Fibroblast of skin of back (primary cell): ENCODE measurements at regions not wholly inside any gene's neighbourhood (a gene's known extent, or its start where the extent isn't known, plus 50 kb on each side); places are given as distances from the start of the nearest gene placed in this dataset.

Experiments
- DNase-seq: peaks from one replicate; pipeline ENCODE4 v3.0.0-alpha.2; 2013

DNA sequence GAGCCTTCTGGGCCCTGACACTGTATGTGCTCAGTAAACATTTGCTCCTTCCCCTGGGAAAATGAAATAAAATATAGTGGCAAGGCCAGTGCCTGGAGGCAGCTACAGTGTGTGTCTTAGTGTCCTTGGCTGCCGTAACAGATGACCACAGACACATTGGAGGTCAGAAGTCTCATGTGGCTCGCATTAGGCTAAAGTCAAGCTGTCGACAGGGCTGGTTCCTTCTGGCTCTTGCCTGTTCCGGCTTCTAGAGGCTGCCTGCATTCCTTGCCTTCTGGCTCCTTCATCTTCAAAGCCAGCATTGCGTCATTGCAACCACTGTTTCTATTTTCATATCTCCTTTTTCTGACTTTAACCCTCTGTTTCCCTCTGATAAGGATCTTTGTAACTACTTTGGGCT, 83.6 kb upstream of the STX18 start:
- no peak for DNase-seq

- no peak for DNase-seq
Observed at GRCh38 chr4:4624276-4624897, 82.5 kb upstream of the STX18 start.

GRCh38 chr4:4619821-4620220, 78.0 kb upstream of the STX18 start:
- no peak for DNase-seq

GRCh38 chr4:4618847-4619246, 77.0 kb upstream of the STX18 start:
- no peak for DNase-seq

- DNase-seq: peak; percentile 43
Observed at GRCh38 chr4:4614925-4615678, 73.3 kb upstream of the STX18 start.

DNA sequence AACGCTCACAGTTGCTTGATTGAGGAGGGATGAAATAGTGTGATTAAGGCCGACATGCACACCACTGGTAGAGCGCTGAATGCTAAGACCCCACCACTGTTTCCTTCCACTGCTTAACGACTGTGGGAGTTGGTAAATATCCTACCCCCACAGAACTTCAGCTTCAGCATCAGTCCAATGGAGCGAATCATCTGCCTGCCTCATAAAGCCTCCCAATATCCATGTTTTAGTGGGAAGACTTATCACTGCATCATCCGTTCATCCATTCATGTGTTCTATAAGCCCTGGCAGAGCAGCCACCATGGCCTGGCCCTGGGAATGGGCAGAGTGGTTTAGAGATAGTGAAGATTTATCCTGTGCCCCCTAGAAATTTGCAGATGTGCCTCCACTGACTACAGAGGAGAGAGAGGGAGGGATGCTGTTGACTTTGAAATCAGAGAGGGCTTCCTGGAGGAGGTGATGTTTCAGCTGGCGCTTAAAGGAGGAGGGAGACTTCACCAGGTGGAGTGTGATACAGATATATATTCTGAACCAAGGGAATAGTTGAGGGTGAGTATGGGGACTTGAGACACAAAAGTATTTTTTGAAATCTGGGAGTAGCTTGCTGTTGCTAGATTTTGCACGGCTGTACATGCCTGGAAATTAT, 71.9 kb upstream of the STX18 start:
- no peak for DNase-seq

GRCh38 chr4:4613126-4613465, 71.2 kb upstream of the STX18 start:
- no peak for DNase-seq

- no peak for DNase-seq
Observed at GRCh38 chr4:4610672-4611071, 68.8 kb upstream of the STX18 start.

DNA sequence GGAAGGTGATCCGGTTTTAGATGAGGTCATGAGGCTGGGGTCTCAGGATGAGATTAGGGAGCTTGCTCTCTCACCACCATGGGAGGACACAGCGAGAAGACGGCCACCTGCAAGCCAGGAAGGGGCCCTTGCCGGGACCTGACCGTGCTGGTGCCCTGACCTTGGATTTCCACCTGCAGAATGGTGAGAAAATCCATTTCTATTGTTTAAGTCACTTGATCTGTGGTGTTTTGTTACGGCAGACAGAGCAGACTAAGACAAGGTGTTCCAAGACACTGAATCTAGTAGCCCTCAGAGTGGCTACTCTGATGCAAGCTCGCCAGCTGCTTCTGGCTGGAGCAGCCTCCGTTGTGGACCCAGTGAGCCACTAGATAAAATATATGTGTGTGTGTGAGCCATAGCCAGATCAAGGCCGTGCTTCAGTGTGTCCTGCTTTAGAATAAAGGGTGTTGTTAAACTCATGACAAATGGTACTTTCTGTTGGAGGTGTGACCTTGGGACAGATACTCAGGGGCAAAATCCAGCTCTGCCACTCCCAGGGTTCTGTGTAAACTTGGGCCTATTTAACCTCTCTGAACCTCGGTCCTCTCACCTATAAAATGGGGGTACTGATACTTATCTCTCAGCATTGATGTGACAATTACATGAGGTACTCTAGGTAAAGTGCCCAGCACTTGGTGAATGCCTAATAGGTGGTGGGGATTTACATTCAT, 67.9 kb upstream of the STX18 start:
- no peak for DNase-seq

- DNase-seq: no peak
Observed at GRCh38 chr4:4608214-4608537, 66.3 kb upstream of the STX18 start.

DNA sequence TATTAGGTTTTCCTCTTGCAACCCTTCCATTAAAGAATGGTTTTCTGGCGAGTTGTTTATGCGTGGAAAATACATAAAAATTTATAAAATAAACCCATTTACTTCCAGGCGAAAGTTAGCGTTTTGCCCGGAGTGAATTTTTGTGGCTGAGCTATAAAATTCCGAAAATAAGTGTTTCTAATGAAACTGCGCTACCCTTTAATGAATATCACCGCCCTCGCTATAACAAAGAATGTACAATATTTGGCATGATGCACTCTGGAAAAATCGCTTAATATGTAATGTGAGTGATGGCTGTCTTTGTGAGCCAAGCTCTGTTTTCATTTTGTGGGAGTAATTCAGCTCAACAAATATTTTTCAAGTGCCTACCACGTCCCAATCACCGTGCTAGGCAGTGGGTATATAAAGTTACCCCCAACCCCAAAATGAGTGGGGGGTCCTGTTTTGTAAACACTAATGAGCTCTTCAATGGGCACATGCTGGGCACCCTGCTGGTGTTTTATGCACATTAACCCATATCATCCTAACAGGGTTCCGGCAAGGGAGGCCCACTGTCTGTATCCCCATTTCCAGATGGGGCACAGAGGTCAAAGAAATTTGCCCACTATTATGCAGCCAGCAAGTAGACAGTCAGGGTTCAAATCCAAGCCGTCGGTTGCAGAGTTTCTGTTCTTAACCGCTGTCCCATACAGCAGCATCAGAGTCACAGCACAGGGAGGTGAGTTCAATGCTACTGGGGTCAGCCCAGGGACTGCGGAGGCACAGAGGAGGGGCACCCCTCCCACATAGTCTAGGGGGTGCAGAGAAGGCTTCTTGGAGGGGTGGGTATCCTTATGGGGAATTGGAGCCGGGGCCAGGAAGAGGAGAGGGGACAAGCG, 65.7 kb upstream of the STX18 start:
- no peak for DNase-seq

GRCh38 chr4:4606321-4606720, 64.5 kb upstream of the STX18 start:
- DNase-seq: no peak

GRCh38 chr4:4605849-4606248, 64.0 kb upstream of the STX18 start:
- DNase-seq: no peak

GRCh38 chr4:4603592-4603991, 61.7 kb upstream of the STX18 start:
- DNase-seq: no peak

- peak; percentile 52 for DNase-seq
Observed at GRCh38 chr4:4603067-4603466, 61.2 kb upstream of the STX18 start.

- no peak for DNase-seq
Observed at GRCh38 chr4:4602468-4602867, 60.6 kb upstream of the STX18 start.

GRCh38 chr4:4601803-4602369, 60.0 kb upstream of the STX18 start:
- DNase-seq: no peak

GRCh38 chr4:4599481-4600275, 57.8 kb upstream of the STX18 start:
- DNase-seq: no peak

DNA sequence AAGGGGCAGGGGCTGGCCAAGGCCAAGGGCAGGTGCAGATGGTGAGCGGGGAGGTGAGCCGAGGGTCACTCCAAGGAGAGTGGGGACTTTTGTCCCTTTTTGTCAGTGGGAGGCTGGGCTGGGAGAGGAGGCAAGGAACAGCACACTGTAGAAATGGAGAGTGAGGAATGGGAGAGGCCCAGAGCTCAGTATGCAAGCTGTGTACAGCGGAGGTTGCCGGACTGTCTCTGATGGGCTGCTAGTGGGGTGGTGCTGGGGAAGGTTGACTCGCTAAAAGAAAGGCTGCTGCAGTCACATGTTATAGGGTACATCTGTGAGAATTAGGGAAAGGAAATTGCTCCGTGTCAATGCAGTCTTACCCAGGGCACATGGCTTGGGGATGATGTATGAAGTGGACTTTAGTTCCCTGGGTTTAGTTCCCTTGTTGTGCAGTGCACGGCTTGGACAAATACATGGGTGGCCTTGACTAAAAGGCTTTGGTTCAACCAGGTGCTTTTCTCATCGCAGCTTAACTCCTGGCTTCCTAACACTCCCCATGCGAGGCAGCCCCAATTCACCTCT, 57.1 kb upstream of the STX18 start:
- DNase-seq: no peak

GRCh38 chr4:4596720-4597119, 54.9 kb upstream of the STX18 start:
- no peak for DNase-seq

DNA sequence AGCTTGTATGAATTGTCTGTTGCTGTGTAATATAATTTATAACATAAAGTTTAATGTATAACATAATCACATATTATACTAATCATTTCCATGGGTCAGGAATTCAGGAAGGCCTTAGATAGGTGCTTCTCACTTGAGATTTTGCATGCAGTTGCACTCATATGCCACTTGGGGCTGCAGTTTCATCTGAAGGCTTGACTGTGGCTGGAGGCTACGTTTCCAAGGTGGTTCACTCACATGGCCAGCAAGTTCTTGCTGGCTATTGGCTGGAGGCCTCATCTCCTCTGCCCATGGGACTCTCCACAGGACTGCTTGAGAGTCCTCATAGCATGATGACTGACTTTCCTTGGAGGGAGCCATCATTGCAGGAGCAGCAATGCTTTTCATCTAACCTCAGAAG, 53.4 kb upstream of the STX18 start:
- DNase-seq: no peak
